ENCODE measurements at regions not wholly inside any gene's neighbourhood (a gene's known extent, or its start where the extent isn't known, plus 50 kb on each side); places are given as distances from the start of the nearest gene placed in this dataset.

GRCh38 chr18:77560341-77560992 lies 310.8 kb downstream of the GALR1 start:
- no peak for DNase-seq (ENCODE audit: extremely low read depth in 1 of 2, low read depth in 1 of 2)

DNA sequence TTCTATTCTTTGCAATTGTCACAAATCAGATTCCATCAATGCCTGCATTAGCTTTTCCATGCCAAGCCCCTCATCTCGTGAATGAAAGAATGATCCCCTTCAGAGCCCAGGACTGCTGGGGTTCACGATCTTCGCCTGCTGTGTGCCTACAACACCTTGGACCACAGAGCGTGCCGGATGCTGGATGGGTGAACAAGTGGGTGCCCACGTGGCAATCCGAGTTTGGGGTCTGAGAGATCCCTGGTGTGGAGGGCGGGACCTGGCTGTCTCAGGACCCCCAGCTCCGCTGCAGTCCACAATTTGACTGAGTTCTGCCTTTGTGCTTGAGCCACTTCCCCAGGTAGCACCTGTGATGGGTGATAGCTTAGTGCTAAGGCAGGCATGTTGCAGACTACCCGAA lies 317.0 kb downstream of the GALR1 start:
- DNase-seq (ENCODE audit: extremely low read depth in 1 of 2, low read depth in 1 of 2): no peak

- DNase-seq (ENCODE audit: extremely low read depth in 1 of 2, low read depth in 1 of 2): no peak
Observed at GRCh38 chr18:77567205-77567604, 317.6 kb downstream of the GALR1 start.

DNA sequence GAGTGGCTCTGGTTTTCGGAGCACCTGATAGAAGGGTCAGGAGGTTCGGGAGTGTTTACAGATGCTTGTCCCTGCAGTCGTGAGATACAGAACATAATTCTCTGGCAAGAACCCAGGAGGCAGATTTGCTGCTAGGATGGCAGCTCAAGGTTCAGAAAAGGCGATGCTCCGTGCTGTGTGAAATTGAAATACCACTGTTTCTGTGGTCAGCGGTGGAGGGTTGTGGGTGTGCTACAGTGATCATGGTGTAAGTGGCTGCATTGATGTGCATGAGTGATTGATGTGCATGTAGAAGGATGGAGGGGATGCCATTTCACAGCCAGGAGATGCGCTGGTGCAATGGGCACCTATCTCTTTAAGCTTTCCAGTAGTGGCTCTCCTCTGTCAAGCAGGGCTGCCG lies 322.1 kb downstream of the GALR1 start:
- no peak for DNase-seq (ENCODE audit: extremely low read depth in 1 of 2, low read depth in 1 of 2)

DNA sequence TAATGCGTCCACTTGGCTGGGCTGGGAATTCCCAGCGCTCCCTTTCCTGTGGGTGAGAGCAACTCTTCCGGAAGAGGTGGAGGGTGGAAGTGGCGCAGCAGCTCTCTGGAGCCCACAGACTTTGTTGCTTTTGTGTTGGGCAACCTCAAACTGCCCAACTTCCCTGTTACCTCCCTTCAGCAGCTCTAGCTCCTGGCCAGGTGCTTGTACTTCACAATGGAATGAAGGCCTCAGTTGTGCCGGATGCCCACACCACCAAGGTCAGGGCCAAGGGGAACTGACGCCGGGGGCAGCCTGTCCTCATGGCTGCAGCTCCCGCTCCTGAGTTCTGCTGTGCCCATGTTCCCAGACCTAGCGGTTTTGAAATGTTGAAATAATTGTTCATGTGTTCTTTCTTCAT lies 322.9 kb downstream of the GALR1 start:
- no peak for DNase-seq (ENCODE audit: extremely low read depth in 1 of 2, low read depth in 1 of 2)

- no peak for DNase-seq (ENCODE audit: extremely low read depth in 1 of 2, low read depth in 1 of 2)
Observed at GRCh38 chr18:77573571-77573970, 323.9 kb downstream of the GALR1 start.

DNA sequence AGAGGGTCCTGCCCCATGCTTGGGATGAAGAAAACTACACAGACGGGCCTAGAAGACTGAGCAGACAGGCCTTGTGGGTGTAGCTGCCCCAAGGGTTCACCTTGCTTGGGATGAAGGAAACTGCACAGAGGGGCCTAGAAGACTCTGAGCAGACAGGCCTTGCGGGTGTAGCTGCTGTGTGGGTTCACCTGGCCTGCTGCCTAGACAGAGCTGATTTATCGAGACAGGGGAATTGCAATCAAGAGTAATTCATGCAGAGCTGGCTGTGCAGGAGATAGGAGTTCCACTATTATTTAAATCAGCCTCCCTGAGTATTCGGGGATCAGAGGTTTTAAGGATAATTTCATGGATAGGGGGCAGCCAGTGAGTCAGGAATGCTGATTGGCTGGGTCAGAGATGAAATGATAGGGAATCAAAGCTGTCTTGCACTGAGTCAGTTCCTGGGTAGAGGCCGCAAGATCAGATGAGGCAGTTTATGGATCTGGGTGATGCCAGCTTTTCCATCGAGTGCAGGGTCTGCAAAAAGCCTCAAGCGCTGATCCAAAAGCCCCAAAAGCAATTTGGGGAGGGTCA lies 341.4 kb downstream of the GALR1 start:
- DNase-seq (ENCODE audit: extremely low read depth in 1 of 2, low read depth in 1 of 2): no peak

GRCh38 chr18:77597726-77598125 lies 348.1 kb downstream of the GALR1 start:
- DNase-seq (ENCODE audit: extremely low read depth in 1 of 2, low read depth in 1 of 2): no peak

DNA sequence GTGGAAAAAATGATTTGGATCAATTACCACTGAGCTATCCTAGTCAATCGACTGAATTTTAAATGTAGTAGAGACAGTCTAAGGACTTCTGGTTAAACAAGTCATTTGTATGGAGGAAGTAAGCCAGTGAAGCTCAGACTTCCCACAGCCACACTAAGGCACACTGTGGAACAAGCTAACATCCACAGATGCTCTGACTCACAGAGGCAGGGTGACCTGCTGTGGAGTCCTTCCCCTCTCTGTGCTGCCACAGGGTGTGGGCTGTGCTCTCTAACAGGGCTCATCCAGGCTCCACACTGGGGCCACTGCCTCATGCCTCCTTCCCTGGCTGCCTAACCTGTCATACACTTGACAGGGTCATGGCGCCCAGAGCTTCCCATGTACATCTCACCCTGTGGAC lies 351.0 kb downstream of the GALR1 start:
- no peak for DNase-seq (ENCODE audit: extremely low read depth in 1 of 2, low read depth in 1 of 2)

GRCh38 chr18:77601567-77601966 lies 351.9 kb downstream of the GALR1 start:
- DNase-seq (ENCODE audit: extremely low read depth in 1 of 2, low read depth in 1 of 2): no peak

- no peak for DNase-seq (ENCODE audit: extremely low read depth in 1 of 2, low read depth in 1 of 2)
Observed at GRCh38 chr18:77607087-77607486, 357.4 kb downstream of the GALR1 start.

DNA sequence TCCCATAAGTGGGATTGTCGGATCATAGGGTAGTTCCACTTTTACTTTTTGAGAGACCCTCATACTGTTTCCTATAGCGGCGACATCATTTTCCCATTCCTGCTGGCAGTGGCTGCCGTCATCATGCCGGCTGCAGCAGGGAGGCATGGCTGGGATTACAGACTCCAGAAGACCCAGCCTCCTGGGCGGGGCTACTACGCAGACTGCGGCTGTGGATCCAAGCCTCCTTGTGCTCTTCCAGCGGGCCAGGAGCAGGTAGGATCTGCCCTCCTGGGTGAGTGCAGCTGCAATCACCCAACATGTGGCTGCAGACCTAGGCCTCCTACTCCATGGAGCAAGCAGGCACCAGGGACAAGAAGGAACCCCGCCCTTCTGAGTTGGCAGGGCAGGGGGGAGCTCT lies 359.2 kb downstream of the GALR1 start:
- DNase-seq (ENCODE audit: extremely low read depth in 1 of 2, low read depth in 1 of 2): no peak

- no peak for DNase-seq (ENCODE audit: extremely low read depth in 1 of 2, low read depth in 1 of 2)
Observed at GRCh38 chr18:77617694-77618093, 368.0 kb downstream of the GALR1 start.

DNA sequence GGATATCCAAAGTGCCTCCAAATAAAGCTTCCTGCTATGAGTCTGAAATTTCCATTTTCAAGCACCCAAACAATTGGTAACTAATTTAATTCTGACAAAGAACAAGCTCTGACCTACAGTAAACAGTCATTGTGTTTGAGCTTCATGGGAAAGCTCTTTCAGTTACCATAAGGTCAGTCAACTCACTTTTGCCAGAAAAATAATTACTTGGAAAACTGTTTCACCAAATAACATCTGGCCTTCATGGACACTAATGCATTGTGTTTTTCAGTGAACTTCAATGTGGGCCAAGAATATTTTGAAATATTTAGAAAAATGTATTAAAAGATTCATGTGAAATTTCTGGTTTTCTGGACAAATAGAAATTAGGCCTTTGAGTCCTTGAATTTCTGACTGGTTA lies 369.9 kb downstream of the GALR1 start:
- no peak for DNase-seq (ENCODE audit: extremely low read depth in 1 of 2, low read depth in 1 of 2)

- no peak for DNase-seq (ENCODE audit: extremely low read depth in 1 of 2, low read depth in 1 of 2)
Observed at GRCh38 chr18:77622009-77622692, 372.5 kb downstream of the GALR1 start.

DNA sequence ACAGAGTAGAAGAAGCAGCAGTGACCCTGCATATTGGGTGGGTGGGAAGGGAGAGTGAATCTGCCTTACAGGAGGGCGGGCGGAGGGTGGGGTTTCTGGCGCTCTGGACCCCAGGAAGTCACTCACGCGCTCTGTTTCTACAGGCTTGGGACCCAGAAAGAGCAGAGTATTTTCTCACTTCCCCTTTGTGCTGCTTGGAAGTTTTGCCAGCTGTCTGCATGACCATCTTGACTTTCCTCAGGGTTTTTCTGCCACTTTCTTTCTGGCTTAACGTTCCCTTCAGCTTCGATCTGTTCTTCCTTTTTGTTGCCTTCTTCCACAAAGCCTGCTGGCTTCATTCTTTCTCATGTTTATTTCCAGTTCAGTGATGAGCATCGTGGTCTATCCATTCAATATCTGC lies 383.1 kb downstream of the GALR1 start:
- no peak for DNase-seq (ENCODE audit: extremely low read depth in 1 of 2, low read depth in 1 of 2)

DNA sequence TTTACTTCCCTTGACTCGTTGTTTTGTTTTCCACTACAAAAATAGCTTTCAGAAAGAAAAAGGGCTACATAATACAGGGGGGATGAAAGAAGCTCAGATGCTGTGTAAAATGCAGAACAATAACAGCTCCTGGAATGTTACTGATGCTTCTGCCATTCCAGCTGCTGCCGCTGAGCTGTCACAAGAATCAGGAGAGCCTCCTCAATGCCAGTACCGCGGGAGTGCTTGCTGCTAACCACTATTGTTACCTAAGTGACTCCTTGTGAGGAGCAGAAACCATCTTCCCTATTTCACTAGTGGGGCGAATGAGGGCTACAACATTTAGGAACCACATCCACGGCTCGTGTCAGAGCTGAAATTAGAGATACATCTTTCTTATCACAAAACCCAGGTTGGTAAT lies 384.8 kb downstream of the GALR1 start:
- no peak for DNase-seq (ENCODE audit: extremely low read depth in 1 of 2, low read depth in 1 of 2)

- DNase-seq (ENCODE audit: extremely low read depth in 1 of 2, low read depth in 1 of 2): no peak
Observed at GRCh38 chr18:77635451-77635850, 385.8 kb downstream of the GALR1 start.

- no peak for DNase-seq (ENCODE audit: extremely low read depth in 1 of 2, low read depth in 1 of 2)
Observed at GRCh38 chr18:77635858-77636257, 386.2 kb downstream of the GALR1 start.

DNA sequence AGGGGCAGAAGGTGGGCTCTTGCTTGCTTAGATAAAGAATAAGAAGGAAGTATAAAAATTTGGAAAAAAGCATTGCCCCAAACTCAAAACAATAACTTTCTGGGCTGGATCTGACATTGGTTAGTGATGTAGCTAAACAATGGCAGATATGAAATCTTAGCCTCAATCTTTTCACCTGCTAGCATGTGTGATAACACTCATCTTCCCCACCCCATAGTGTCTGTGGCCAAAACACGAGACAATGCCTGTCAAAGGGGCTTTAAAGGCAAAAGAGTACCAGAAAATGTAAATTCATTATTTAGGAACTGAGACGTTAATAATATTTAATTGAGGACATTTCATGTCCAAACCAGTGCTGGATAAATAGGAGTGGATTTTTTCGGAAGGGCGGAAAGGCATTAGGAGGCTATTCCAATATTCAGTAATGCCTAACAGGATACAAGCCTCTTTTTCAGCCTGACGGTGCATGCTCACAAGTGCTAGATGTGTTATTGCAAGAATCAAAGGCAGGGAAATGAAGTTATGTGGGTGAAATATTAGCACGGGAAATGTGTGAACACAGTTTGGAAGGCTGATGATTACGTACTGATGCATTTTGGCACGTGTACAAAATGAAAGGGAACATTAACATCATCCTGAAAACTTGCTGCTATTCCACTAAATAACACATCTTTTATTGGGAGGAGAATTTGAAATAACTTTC lies 395.7 kb downstream of the GALR1 start:
- no peak for DNase-seq (ENCODE audit: extremely low read depth in 1 of 2, low read depth in 1 of 2)

DNA sequence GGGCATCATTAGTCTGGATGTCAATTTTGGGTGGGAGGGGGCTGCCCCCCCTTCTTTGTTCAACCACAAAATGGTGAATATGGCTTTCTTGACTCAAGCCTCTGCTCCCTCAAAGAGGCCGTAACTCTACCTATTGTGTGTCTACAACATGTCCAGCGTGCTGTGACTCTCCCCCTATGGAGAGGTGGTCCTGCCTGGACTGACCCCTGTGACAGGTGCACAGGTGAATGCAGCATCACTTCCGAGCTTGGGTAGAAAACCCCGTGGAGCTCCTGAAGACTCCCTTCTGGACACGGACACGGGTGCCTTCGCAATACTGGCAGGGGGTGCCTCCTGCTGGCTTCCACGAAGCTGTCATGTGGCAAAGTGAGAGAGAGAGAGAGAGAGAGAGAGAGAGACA lies 397.8 kb downstream of the GALR1 start:
- no peak for DNase-seq (ENCODE audit: extremely low read depth in 1 of 2, low read depth in 1 of 2)

GRCh38 chr18:77648411-77648810 lies 398.8 kb downstream of the GALR1 start:
- DNase-seq (ENCODE audit: extremely low read depth in 1 of 2, low read depth in 1 of 2): no peak

Data from activated CD8-positive, alpha-beta memory T cell treated with anti-CD3 and anti-CD28 coated beads for 1 hour (primary cell).